ENCODE measurements at regions not wholly inside any gene's neighbourhood (a gene's known extent, or its start where the extent isn't known, plus 50 kb on each side); places are given as distances from the start of the nearest gene placed in this dataset.

GRCh38 chr6:41432280-41432679 lies 96.9 kb downstream of the NCR2 start:
- TF ChIP-seq POLR2A (IDR thresholded peaks at IDR 0.05) = no peak
- TF ChIP-seq, protein P1, sequence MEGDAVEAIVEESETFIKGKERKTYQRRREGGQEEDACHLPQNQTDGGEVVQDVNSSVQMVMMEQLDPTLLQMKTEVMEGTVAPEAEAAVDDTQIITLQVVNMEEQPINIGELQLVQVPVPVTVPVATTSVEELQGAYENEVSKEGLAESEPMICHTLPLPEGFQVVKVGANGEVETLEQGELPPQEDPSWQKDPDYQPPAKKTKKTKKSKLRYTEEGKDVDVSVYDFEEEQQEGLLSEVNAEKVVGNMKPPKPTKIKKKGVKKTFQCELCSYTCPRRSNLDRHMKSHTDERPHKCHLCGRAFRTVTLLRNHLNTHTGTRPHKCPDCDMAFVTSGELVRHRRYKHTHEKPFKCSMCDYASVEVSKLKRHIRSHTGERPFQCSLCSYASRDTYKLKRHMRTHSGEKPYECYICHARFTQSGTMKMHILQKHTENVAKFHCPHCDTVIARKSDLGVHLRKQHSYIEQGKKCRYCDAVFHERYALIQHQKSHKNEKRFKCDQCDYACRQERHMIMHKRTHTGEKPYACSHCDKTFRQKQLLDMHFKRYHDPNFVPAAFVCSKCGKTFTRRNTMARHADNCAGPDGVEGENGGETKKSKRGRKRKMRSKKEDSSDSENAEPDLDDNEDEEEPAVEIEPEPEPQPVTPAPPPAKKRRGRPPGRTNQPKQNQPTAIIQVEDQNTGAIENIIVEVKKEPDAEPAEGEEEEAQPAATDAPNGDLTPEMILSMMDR (IDR thresholded peaks at IDR 0.05) = no peak
